ENCODE measurements at regions not wholly inside any gene's neighbourhood (a gene's known extent, or its start where the extent isn't known, plus 50 kb on each side); places are given as distances from the start of the nearest gene placed in this dataset.

DNA sequence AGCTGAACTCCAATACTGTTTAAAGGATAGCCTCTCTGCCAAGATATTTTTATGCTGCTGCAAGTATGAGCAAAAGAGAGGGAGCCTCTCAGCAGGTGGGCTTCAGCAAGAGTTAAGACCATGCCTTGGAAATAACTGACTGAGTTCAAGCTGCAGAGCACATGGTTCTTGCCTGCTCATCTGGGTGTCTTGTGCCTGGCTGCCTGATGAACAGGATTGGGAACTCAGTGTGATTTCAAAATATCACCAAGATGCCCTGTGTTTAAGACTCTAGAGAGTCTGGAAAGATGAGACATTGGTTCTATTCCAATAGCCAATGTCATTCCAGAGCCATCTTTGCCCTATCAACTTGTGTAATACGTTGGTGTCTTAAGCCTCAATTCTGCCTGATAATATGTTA, 147.5 kb upstream of the VEPH1 start:
- TF ChIP-seq CTCF (IDR thresholded peaks at IDR 0.05), result no peak
- no peak for TF ChIP-seq POLR2A (IDR thresholded peaks at IDR 0.05)
